Body of pancreas (tissue), 4 donors: ENCODE measurements at regions not wholly inside any gene's neighbourhood (a gene's known extent, or its start where the extent isn't known, plus 50 kb on each side); places are given as distances from the start of the nearest gene placed in this dataset.

Source experiments
- ATAC-seq: fragments of 150-250 bp; one replicate; pipeline ENCODE4 v1.9.1; 2016
- DNase-seq, 4 donors: peaks; one replicate each; pipeline ENCODE4 v3.0.0-alpha.2; 2019
- H3K27ac ChIP-seq, 4 donors: fragments of 200-600 bp; sonication (generic); 1 replicate in 3 of 4; 2 replicates in 1 of 4; pipeline versions ENCODE4 v1.5.1 to v1.6.1; 2016 to 2019; ENCODE audit warnings: mild to moderate bottlenecking in 1 of 4, mixed read lengths in 1 of 4, moderate library complexity in 1 of 4
- H3K27me3 ChIP-seq, 2 donors: fragments of 200-600 bp; sonication (generic); one replicate each; pipeline ENCODE4 v1.6.0; 2016; ENCODE audit warnings: mild to moderate bottlenecking in 1 of 2
- H3K36me3 ChIP-seq, 2 donors: fragments of 200-600 bp; sonication (generic); replicated peaks in 1 of 2; 2 replicates each; pipeline ENCODE4 v1.5.1; 2016; ENCODE audit warnings: low read depth in 2 of 2; ENCODE audit not compliant: insufficient read depth in 1 of 2
- H3K4me1 ChIP-seq: fragments of 200-600 bp; sonication (generic); one replicate; pipeline ENCODE4 v1.6.0; 2016
- H3K4me3 ChIP-seq, 2 donors: fragments of 200-600 bp; sonication (generic); 1 replicate in 1 of 2; 2 replicates in 1 of 2; pipeline ENCODE4 v1.5.1; 2016 to 2019
- H3K9me3 ChIP-seq, 3 donors: fragments of 200-600 bp; sonication (generic); 1 replicate in 2 of 3; 2 replicates in 1 of 3; pipeline ENCODE4 v1.5.1; 2016
- CTCF ChIP-seq, 7 experiments: fragments of 450-650 bp in 4 of 7; fragments of 200-600 bp in 3 of 7; sonication (generic) in 3 of 7; IDR thresholded peaks; one replicate each; pipeline ENCODE4 v1.5.1; 2016 to 2019; ENCODE audit warnings: antibody characterized with exemption in 7 of 7
- POLR2A ChIP-seq, 3 donors: fragments of 450-650 bp; IDR thresholded peaks; one replicate each; pipeline ENCODE4 v1.6.1; 2016; ENCODE audit warnings: antibody characterized with exemption in 3 of 3, mild to moderate bottlenecking in 2 of 3
- WGBS, 2 donors: methylation state at CpG; one replicate each; pipeline ENCODE4 v1.1.5; 2017; 5-methylcytosine and 5-hydroxymethylcytosine counted together
- intact Hi-C: fragments of 100-400 bp; cut with DNase I; formaldehyde crosslinking; loops from one replicate; pipeline ENCODE4 v1.15.1; 2023

GRCh38 chr2:139241286-139241685 is 461.1 kb upstream of the NXPH2 start:
- intact Hi-C loops = no loop called here
- WGBS, 2 donors = 54 to 68% methylated on average over 3 of the region's 3 CpGs
- ATAC-seq = no peak

GRCh38 chr2:139237023-139237422 is 456.8 kb upstream of the NXPH2 start:
- no peak overlapping the region for H3K4me3 ChIP-seq
- H3K27ac ChIP-seq = no peak overlapping the region
- no peaks in the 10 kb centered on the region for H3K27me3 ChIP-seq
- WGBS, 2 donors = 62% methylated on average over 3 of the region's 3 CpGs
- TF ChIP-seq POLR2A (IDR thresholded peaks at IDR 0.05) = no peak
- TF ChIP-seq CTCF (IDR thresholded peaks at IDR 0.05) = no peak
- no peaks in the 10 kb centered on the region for H3K9me3 ChIP-seq
- ATAC-seq (no peak), DNase-seq (no peak)
- no peaks in the 10 kb centered on the region for H3K36me3 ChIP-seq
- no peaks in the 10 kb centered on the region for H3K4me1 ChIP-seq
- intact Hi-C loops = no loop called here

More at GRCh38 chr2:139241286-139241685, 461.1 kb upstream of the NXPH2 start:
- DNase-seq = no peak
- Histone ChIP-seq H3K27me3 (no peaks in the 10 kb centered on the region), H3K36me3 (no peaks in the 10 kb centered on the region), H3K27ac (no peak overlapping the region), H3K4me3 (no peak overlapping the region), H3K9me3 (no peaks in the 10 kb centered on the region), H3K4me1 (no peaks in the 10 kb centered on the region)
- no peak for TF ChIP-seq POLR2A (IDR thresholded peaks at IDR 0.05)
- TF ChIP-seq CTCF (IDR thresholded peaks at IDR 0.05) = no peak

GRCh38 chr2:139230881-139231280 is 450.7 kb upstream of the NXPH2 start:
- no peak for ATAC-seq
- Histone ChIP-seq H3K4me1 (no peaks in the 10 kb centered on the region), H3K4me3 (no peak overlapping the region), H3K9me3 (no peaks in the 10 kb centered on the region), H3K36me3 (no peaks in the 10 kb centered on the region), H3K27me3 (no peaks in the 10 kb centered on the region), H3K27ac (no peak overlapping the region)
- WGBS, 2 donors = 35 to 45% methylated on average over 5 of the region's 5 CpGs
- DNase-seq = no peak
- TF ChIP-seq POLR2A (IDR thresholded peaks at IDR 0.05) = no peak
- no peak for TF ChIP-seq CTCF (IDR thresholded peaks at IDR 0.05)
- intact Hi-C loops = no loop called here

GRCh38 chr2:139228276-139228675 is 448.1 kb upstream of the NXPH2 start:
- WGBS, 2 donors = 77 to 92% methylated on average over 2 of the region's 2 CpGs
- Histone ChIP-seq H3K27ac (no peak overlapping the region), H3K9me3 (no peaks in the 10 kb centered on the region), H3K36me3 (no peaks in the 10 kb centered on the region), H3K4me1 (no peaks in the 10 kb centered on the region), H3K27me3 (no peaks in the 10 kb centered on the region), H3K4me3 (no peak overlapping the region)
- DNase-seq (no peak), ATAC-seq (no peak)
- TF ChIP-seq POLR2A (IDR thresholded peaks at IDR 0.05) = no peak
- TF ChIP-seq CTCF (IDR thresholded peaks at IDR 0.05) = no peak
- intact Hi-C loops = no loop called here

- 69 to 72% methylated on average over 2 of the region's 2 CpGs for WGBS, 2 donors
- no peaks in the 10 kb centered on the region for H3K9me3 ChIP-seq
These were observed 445.8 kb upstream of the NXPH2 start for GRCh38 chr2:139225961-139226360.

More at GRCh38 chr2:139225961-139226360, 445.8 kb upstream of the NXPH2 start:
- TF ChIP-seq POLR2A (IDR thresholded peaks at IDR 0.05) (no peak), CTCF (IDR thresholded peaks at IDR 0.05) (no peak)
- H3K36me3 ChIP-seq = no peaks in the 10 kb centered on the region
- no peak overlapping the region for H3K27ac ChIP-seq
- no peaks in the 10 kb centered on the region for H3K27me3 ChIP-seq
- ATAC-seq (no peak), DNase-seq (no peak)
- H3K4me1 ChIP-seq = no peaks in the 10 kb centered on the region
- intact Hi-C loops = no loop called here
- H3K4me3 ChIP-seq = no peak overlapping the region
